ENCODE measurements at regions not wholly inside any gene's neighbourhood (a gene's known extent, or its start where the extent isn't known, plus 50 kb on each side); places are given as distances from the start of the nearest gene placed in this dataset.

DNA sequence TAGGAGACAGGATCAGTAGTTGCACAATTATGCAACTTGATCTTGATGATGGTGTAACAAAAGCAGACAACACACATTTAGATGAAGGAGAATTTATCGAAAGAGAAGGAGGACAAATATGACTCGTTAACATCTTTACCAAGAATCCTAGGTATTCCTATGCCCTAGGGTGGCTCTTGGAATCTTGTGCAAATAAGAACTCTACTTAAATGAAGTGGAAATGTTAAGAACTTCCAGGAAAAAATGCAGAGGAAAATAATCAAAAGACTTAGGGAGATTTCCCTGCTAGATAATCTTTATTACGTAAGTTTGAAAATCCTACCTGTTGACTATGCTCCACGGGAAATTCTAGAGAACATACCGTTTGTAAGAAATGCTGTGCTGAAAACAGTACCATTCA is 485.4 kb downstream of the POM121L12 start:
- Histone ChIP-seq H3K27me3 (no peaks in the 10 kb centered on the region), H3K27ac (no peak overlapping the region), H3K36me3 (no peaks in the 10 kb centered on the region), H3K4me2 (no peak overlapping the region), H4K20me1 (no peaks in the 10 kb centered on the region), H3K9me3 (replicated peaks in 1 of 11) (peaks cover 0 to 7% (median 0%) of the 10 kb centered on the region in 11 experiments; a peak in 1 of 22 replicates), H3K4me3 (no peak overlapping the region), H3K9ac (no peak overlapping the region), H3K4me1 (no peaks in the 10 kb centered on the region)
- TF ChIP-seq Cebpa-rat (IDR thresholded peaks at IDR 0.05): no peak

DNA sequence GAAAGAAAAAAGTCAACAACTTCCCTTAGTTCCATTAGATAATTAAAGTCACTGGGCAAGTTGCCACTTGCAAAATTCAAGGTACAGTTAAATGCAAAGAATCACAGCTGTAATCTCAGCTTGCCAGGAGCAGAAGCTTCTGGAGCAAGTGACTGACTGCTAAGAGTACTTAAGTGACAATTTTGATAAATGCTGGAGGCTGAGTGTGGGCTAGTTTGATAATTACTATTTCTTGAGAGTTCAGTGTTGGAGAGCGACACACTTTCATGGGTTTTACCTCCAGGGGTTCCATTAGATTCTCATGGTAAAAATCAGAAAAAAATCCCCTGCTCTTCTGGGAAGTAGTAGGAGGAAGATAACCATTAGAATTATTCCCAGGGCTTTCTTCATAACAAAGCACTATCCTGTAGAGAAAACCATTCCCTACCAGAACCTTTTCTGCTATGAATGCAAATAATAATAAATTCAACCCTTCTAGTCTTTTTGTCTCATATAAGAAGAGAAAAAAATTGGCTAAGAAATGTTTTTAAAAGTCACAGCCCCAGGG is 486.3 kb downstream of the POM121L12 start:
- Histone ChIP-seq H3K4me2 (no peak overlapping the region), H3K9ac (no peak overlapping the region), H3K36me3 (no peaks in the 10 kb centered on the region), H3K27me3 (no peaks in the 10 kb centered on the region), H3K4me1 (no peaks in the 10 kb centered on the region), H3K27ac (no peak overlapping the region), H4K20me1 (no peaks in the 10 kb centered on the region), H3K9me3 (replicated peaks in 1 of 11) (peaks cover 0 to 7% (median 0%) of the 10 kb centered on the region in 11 experiments; a peak in 1 of 22 replicates), H3K4me3 (no peak overlapping the region)
- no peak for TF ChIP-seq Cebpa-rat (IDR thresholded peaks at IDR 0.05)

DNA sequence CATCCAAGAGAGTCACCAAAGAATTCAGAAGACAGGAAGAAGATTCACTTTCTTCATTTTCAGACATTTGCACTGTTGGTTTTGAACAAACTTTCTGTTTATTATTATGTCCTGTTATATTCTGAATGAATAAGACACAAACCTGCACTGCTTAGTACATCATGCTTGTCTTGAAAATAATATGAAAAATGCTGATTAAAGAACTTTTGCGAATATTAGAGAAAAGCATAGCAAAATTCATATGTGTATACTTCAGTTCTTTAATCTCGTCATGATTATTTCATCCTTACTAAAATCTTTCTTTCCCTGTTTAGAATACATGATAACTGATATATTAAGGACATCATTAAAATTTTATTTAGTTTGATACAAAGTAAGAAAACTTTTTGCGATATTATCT is 504.1 kb downstream of the POM121L12 start:
- no peak for TF ChIP-seq Cebpa-rat (IDR thresholded peaks at IDR 0.05)
- Histone ChIP-seq H4K20me1 (no peaks in the 10 kb centered on the region), H3K4me2 (no peak overlapping the region), H3K27me3 (no peaks in the 10 kb centered on the region), H3K9ac (no peak overlapping the region), H3K36me3 (no peaks in the 10 kb centered on the region), H3K9me3 (replicated peaks in 1 of 11) (no peaks in the 10 kb centered on the region), H3K4me3 (no peak overlapping the region), H3K4me1 (no peaks in the 10 kb centered on the region), H3K27ac (no peak overlapping the region)

DNA sequence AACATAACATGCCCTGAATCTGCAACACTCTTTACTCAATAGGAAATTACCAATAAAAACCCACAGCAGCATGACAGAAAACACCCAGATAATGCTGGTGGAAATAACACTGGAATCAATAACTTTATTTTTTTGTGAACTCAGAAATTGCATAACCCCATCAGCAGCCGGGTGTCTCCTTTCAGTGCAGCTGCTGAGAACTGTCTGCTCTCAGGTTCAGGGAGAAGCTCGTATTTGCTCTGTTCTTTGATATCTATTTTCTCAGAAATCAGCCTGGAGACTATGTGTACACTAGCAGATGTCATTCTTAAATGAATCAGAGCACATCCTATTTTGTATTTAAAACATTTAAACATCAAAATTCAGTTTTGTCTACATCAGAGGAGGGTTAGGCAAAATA is 506.0 kb downstream of the POM121L12 start:
- no peaks in the 10 kb centered on the region for H3K36me3 ChIP-seq
- H3K9me3 ChIP-seq (replicated peaks in 1 of 11): no peaks in the 10 kb centered on the region
- no peaks in the 10 kb centered on the region for H3K27me3 ChIP-seq
- no peak overlapping the region for H3K9ac ChIP-seq
- H3K4me3 ChIP-seq: no peak overlapping the region
- no peak overlapping the region for H3K27ac ChIP-seq
- H3K4me1 ChIP-seq: no peaks in the 10 kb centered on the region
- no peak for TF ChIP-seq Cebpa-rat (IDR thresholded peaks at IDR 0.05)
- no peaks in the 10 kb centered on the region for H4K20me1 ChIP-seq
- no peak overlapping the region for H3K4me2 ChIP-seq

DNA sequence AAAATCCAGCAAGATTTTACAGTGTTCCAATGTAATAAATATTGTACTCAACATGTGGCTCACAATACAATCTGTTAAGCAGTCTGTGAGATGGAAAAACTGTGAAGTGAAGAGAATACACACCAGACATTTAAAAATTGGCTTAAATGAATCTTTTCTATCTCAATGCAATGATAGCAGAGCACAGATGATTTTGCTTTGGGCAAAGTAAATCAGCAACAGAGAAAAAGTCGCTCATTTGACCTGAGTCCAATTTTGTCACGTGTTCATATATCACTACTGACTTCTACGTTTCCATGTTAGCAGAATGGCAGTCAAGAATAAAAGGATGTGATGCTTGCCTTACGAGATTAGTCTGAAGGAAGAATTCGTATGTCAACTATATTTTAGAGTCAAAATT is 506.7 kb downstream of the POM121L12 start:
- Histone ChIP-seq H3K4me2 (no peak overlapping the region), H3K9me3 (replicated peaks in 1 of 11) (no peaks in the 10 kb centered on the region), H3K27me3 (no peaks in the 10 kb centered on the region), H3K4me3 (no peak overlapping the region), H3K9ac (no peak overlapping the region), H3K4me1 (no peaks in the 10 kb centered on the region), H3K27ac (no peak overlapping the region), H4K20me1 (no peaks in the 10 kb centered on the region), H3K36me3 (no peaks in the 10 kb centered on the region)
- TF ChIP-seq Cebpa-rat (IDR thresholded peaks at IDR 0.05): no peak

Data from BLaER1 treated with 17β-estradiol and CSF1 and Interleukin-3, amounts not matched to agents 10 nM and 100 nM (cell line).